ENCODE measurements at regions not wholly inside any gene's neighbourhood (a gene's known extent, or its start where the extent isn't known, plus 50 kb on each side); places are given as distances from the start of the nearest gene placed in this dataset.
A peak's percentile ranks its signal among the peaks of the same experiment; 100 is the strongest.

DNA sequence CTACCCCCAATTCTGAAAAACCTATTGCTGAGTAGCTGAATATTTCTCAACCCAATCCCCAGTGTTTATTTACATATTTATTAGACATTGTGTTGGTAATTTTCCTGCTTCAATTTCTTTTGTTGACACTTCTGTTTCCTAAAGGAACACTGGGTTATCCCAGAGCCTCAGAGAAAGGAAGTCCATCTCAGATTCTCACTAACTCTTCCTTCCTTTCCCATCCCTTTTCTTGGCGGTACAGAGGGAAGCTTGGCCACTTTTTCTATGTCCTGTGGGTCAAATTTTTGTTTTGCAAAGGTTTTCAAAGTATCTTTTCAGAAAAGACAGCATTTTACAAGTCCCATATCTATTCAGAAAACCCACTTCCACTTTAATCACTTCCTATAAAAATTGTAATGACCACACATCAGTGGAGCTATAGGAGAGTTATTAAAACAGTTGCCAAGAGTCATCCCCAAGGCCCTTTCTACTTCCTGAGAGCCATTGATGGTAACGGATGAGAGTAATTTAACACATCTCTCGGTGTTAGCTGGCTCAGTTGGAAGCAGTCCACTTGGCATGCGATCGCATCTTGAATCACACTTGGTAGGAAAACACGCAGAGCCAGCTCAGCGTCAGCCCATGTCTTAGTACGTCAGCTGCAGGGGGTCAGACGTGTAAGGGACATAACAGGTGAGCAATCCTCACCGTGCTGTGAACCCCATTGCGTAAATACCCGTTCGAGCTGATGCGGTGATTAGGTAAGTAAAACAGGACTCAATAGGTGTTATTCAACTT, 231.1 kb upstream of the ADARB2 start:
- DNase-seq: no peak

DNA sequence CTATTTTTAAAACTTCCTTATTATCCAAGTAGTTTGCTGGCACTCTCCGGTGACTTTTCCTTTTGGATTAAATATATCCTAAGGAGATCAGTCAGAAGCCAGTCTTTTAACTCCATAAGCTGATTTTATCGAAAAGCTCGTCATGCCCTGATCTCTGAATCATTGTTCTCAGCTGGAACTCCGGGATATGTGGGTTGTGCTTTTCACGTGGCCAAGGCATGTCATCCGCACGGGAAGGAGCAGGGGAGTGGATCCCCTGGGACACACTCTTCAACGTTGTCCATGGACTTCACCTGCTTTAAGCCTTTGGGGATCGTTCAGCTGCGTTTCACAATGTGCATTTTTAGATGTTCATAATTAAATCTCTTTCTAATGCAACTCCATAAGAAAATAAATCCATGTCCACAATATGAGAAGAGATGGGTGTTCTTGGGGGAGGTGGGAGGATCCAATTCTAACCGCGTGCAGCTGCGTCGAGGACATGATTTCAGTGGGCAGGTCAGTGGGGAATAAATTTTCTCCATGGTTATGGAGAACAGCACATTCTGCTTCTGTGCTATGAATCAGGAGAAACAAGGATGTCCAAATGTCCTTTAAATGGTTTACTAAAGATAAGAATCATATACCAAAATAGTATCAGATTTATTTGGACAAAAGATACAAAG, 229.5 kb upstream of the ADARB2 start:
- DNase-seq: no peak

DNA sequence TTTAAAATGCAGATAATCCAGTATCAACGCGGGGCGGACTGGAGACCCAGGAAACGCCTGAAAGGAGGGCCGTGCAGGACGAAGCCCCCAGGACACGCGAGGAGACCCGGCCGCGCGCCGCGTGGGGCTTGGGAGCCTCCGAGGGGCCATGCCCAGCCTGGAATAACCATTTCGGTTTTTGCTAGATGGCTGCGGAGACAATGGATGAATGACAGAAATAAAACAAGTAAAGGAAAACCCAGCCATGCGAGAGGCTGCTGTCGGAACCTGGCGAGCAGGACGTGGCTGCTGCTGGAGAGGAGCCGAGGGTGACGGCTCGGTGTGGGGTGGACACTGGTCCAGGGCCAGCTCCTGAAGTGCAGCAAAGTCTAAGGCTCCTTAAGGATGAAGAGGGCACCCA, 227.2 kb upstream of the ADARB2 start:
- no peak for DNase-seq

DNA sequence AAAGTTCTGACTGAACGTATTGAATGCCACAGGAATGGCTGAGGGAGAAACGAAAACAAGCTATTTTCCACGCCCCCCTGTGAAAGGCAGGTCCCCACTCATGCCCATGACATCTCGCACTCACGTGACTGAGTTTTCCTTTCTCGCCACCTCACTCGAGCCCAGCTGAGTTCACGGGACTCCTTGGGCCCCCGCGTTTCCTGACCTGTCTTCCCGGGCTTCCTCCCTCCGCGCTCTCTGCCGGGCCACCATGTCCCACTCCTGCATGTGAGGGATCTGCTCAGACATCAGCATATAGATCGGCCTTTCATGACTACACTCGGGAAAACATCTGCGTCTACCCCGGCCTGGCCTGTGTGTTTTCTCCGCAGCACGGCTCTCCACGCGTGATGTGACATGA, 226.0 kb upstream of the ADARB2 start:
- DNase-seq: no peak

DNA sequence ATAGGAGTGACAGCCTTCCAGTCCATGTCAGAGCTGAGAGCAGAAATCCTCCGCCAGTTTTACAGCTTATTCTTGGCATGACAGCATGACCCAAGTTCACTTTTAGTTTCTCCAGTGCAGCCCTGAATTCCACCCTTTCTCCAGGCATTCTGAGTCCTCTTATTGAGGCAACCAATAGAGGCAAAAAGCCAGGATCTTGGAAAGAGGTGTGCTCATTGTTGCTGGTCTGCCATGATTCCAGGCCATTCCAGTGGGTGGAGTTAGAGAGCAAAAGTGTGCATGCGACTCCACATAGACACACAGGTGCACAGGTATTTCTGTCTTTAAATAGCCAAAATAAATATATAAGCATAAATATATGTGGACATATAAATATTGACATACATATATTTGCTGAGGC, 224.7 kb upstream of the ADARB2 start:
- no peak for DNase-seq

DNA sequence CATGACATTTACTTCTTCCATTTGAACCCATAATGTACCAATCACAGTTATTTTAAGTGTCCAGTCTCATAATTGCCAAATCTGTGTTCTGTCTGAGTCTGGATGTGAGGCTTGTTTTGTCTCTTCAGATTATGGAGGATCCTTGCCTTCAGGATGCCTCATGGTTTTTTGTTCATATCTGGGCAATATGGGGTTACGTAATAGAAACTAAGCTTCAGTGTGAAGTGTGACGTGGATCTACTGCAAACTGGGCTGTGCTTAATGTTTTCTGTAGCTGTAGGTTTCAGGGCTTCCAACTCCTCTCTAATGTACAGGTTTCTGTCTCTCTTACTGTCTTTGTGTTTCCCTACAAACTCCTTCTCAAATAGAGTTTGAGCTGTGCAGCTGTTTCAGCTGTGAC, 223.7 kb upstream of the ADARB2 start:
- DNase-seq: no peak

DNA sequence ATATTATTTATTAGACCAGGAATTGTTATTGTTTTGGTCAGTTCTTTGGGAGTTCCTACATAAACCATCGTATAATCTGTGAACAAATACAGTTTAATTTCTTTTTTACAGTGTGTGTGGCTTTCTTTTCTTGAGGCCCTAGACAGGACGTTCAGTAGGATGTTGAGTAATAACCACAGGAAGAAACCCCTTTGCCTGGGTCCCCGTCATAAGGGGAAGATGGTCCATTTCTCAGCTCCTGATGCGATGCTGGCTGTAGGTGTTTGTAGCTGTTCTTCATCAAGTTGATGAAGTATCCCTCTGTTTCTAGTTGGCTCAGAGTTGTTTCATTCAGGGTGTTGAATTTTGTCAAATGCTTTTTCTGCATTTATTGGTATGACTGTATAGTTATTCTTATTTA, 219.7 kb upstream of the ADARB2 start:
- no peak for DNase-seq

DNA sequence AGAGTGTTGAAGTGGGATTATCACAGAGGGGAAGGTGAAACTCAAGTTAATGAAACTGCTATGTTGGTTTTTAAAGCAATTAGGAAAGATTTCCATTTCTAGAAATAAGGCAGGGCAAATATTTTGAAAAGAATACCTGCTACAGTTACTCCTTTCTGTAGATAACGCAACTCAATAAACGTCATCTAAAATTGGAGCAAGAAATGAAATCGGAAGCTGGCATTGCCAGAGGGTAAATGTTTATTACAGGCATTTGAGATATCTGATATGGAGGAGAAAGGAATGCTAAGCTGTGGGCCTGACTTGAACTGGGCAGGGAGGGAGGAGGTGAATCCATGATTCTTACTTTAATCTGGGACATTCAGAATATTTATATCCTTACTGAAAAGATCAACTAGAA, 217.0 kb upstream of the ADARB2 start:
- no peak for DNase-seq

DNA sequence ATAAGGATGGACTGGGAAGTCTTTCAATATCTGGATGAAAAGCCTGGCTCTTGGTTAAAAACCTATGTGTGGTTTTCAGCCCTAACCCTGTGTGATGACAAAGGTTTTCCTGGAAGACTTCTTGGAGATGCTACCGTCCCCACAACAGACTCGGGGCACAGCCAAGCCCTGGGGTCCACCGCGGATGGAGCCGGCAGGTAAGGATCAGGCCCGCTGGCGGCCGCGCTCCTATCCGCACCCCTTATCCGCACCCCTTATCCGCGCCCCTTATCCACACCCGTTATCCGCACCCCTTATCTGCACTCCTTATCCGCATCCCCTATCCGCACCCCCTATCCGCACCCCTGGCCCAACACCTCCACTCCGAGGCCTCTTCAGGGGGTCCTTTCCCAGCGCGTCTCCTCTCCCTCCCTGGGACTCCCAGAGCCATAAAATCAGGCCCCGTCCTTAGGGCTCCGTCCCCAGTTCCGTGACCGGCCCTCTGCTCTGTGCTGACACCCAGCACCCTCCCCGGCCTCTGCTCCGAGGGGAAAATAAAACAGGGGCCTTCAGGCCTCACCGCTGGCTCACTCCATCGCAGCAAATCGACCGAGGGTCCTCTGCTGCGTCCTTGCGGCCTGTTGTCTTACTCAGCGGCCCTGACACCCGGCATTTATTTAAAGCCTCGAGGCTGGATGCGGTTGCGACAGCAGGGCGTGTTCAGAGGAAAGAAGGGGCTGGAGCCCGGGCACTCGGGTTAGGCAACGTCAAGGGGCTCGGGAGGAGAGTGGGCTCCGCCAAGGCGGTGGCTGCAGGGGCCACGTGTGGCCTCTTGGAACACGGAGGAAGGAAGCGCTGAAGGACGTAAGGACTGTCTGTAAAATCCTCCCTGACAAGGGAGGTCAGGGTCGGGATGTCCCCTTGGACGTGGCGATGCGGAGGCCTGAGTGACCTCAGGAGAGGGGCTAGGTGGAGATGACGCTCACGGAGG, 215.1 kb upstream of the ADARB2 start:
- DNase-seq: no peak

DNA sequence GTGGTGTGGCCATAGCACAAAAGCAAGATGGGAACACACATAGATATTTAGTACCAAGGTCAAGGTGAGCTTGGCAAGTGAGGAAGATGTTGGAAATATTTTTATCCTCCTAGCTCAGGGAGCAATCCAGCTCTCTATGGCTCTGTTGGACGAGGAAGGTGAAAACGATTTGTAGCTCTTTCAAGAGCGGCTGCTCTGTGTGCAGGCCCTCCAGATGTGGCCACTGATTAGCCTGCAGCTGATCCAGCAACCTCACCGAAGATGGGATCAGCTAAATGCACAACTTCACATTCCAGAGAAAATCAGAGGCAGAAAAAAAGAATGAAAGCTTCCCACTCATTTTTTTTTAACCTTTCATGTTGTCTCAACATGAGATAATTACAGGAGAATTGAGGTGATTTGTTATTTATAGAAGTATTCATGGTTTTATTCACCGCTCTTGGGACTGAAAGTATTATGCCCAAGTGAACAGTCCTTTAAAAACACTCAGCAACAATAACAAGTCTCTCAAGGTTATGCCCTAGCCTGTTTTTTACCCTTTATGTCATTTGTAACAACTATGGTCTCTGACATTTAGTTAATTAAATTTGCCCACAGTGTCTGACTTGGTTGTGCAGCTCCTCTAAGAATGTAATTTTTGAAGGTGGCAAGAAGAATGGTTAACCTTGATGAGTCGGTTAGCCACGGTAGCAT, 213.6 kb upstream of the ADARB2 start:
- no peak for DNase-seq

DNA sequence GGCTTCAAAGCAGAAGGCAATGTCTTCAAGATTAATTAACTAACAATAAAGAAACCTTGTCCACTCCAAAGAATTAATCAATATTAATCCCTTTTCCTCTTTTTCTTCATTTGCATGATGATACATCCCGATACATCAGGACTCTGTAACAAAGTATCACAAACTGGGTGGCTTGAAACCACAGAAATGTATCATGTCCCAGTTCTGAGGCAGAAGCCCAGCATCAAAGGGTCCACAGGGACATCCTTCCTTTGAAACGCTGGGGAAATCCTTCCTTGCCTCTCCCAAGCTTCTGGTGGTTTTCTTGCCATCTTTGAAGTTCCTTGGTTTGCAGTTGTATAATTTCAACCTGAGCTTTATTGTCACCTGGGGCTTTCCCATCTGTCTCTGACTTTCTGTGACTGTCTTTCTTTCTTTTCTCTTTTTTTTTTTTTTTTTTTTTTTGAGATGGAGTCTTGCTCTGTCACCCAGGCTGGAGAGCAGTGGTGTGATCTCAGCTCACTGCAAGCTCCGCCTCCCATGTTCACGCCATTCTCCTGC, 210.2 kb upstream of the ADARB2 start:
- no peak for DNase-seq

DNA sequence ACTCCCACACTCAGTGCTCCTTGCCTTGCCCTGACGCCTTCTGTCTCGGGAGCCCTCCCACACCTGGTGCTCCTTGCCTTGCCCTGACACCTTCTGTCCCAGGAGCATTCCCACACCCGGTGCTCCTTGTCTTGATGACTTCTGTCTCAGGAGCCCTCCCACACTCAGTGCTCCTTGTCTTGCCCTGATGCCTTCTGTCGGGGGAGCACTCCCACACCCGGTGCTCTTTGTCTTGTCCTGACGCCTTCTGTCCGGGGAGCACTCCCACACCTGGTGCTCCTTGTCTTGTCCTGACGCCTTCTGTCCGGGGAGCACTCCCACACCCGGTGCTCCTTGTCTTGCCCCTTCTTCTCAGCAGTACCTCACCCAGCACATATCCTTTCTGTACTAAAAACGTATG, 207.2 kb upstream of the ADARB2 start:
- no peak for DNase-seq

DNA sequence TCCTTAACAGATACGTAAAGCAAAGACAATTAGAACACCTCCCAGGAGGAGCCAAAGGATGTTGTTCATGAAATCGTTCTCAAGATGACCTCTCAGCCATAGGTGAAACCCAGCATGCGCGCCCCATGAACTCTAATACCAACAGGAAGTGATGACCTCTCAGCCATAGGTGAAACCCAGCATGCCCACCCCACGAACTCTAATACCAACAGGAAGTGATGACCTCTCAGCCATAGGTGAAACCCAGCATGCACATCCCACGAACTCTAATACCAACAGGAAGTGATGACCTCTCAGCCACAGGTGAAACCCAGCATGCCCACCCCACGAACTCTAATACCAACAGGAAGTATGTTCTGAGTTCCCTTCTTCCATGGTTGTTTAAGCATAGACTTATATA, 205.2 kb upstream of the ADARB2 start:
- DNase-seq: no peak

DNA sequence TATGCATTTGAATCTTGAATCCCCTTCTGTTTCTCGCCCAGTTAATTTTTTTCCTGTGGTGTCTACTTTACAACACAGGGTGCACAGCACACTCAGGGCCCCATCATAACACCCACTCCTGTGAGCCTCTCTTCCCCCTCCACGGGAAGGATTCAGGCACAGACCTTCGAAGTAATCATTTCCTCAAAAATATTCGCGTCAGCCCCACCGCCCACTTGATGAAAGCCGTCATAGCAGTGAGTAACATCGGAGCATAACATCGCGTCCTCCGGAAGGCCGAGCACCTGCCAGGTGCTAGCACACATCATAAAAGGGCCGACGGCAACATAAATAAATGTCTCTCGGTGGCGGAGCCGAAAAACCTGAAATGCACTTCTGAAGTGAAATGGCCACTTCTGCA, 201.7 kb upstream of the ADARB2 start:
- peak; percentile 62 to 89 for DNase-seq

DNA sequence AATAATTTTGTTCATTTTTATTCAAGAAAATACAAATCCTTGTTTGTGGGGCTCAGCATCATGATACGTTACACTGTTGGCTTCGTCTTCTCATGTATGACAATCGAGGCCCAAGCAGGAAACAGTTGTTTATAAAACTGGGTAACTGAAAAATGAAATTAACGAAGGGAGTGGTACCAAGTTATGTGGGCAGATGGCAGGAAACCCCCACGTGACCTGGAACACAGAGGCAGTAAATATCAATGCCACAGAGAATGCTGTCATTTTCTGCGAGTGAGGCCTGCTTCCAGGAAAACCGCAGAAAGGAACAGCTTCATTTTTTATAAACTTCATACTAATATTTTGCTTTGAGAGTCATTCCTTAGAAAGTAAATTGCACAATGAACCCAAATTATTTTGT, 201.0 kb upstream of the ADARB2 start:
- DNase-seq: peak; percentile 39 to 77

DNA sequence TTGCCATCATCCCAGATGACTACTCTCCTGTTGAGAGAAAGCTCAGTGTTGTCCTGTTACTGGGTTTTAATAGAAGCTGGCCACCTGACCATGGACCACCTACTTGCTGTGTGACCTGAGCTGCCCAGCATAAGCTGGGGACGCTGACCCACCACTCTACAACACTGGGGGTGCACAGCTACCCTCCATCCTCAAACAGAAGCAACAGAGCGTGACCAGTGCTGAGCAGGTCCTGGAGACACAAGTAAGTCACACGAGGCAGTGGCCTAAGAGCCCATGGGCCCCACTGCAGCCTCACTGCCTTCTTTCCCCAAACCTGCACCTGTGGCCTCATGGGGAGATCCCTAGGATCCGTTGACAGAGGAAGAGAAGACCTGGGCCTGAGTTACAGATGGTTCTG, 198.6 kb upstream of the ADARB2 start:
- no peak for DNase-seq

DNA sequence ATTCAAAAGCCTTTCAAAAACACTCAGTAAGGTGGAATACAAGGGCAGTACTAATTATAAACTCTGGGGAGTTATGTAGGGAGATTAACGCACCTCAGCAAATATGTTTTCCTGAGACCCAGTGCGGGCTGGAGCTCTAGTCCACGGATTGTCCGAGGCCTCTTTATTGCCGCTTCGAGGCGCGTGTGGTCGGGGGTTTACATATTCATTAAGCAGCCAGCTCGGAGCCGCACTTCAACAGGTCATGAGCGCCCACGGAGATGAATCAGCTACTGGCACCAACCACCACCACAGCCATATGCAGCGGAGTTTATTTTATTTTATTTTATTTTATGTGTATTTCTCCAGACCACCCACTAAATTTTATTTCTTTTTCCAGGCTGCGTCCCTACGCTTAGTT, 195.9 kb upstream of the ADARB2 start:
- no peak for DNase-seq

DNA sequence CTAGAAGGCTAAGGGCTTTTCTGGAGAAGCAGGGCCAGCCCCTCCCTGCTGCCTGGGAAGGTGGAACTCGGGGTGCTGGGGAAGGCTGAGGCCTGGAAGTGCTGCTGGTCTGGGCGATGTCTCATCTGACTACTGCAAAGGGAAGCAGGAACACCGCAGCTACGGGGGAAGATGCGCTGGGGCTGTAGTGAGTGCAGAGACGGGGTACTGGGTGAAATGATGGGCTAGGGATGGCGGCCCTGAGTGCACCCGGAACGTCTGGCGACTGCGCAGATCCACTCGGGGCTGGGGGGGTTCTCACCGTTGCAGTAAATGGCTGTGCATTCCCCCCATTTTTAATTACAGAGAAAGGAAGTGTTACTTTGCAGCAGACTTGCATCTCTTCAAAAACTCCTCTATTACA, 195.4 kb upstream of the ADARB2 start:
- DNase-seq: no peak

DNA sequence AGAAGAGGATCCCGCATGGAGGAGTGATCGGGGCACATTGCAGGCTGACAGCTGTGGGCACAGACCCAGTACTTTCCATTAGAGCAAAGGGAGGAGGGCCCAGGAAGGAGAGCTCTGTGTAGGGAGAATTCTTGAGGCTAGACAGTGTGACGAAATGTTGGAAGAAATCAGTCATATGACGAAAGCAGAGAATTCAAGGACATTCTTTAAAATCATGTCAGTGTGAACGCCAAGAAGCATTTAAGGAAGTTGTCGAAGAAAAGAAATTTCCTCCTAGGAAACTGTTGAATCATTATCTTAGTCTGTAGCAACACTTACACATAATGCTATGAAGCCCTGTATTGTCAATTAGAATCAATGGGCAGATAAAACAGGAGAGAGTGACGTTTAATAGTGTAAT, 191.3 kb upstream of the ADARB2 start:
- DNase-seq: no peak

DNA sequence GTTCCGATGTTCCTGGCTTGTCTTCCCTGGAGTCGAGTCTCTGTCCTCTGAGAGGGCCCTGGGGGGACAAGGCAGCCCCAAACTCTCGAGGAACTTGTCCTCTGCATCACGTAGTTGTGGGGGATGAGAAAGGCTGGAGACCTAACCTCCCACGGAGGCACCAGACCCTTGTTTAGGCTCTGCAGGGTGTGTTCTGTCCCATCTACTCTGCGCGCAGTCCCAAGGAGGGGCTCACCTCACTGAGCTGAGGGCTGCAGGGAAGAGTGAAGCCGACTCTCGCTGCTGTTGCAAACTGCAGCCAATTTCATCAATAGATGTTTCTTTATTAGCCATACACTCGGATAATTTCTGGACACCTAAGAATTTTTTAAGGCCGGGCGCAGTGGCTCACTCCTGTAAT, 186.7 kb upstream of the ADARB2 start:
- DNase-seq: no peak

DNA sequence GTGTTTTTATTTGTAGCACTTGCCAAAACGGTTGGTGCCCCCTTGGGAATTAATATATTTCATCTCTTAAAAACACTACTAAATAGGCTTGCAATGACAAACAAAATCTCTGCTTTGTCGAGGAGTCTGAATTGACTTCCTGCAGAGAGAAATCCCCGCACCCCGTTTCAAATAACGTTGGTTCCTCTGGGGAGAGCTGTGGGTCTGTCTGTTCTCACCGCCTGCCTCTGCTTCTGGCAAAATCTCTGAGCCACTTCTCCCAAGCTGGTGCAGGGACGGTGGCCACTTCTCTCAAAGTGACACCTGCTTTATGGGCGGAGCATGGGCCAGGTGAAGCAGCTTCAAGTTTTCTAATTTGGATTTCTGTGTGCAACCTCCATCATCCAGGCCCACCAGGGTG, 186.3 kb upstream of the ADARB2 start:
- no peak for DNase-seq

DNA sequence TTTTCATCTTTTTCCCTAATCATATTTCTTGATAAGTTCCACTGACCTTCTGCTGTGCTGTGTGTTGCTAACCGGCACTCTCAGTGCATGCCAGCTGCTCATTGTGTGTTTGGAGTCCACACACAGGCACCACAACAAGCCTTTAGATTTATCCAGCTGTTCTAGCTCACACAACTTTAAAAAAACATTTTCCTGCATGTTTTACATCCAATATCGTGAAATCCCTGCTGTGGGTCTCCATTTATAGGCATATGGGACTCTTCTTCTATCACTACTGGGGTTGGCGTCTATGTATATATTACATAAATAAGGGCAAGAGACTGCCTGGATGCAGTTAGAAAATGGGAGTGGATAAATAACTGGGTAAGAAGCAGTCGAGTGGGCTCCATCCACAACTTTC, 183.6 kb upstream of the ADARB2 start:
- no peak for DNase-seq

DNA sequence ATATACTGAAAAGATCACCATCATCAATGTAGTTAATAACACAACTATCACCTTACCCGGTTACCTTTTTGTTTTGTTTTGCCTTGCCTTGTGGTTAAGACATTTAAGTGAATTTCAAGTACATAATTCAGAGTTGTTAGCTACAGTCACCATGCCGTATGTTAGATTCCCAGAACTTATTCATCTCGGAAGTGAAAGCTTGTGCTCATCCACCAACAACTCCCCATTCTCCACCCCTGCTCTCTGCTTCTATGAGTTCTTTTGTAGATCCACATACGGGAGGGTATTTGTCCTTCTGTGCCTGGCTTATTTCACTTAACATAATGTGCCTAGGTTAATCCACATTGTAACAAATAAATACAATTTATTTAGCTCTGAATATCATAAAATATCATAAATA, 182.8 kb upstream of the ADARB2 start:
- no peak for DNase-seq

Data from stimulated activated CD4-positive, alpha-beta T cell treated with anti-CD3 and anti-CD28 coated beads, Interleukin-4, amount 100 ng/mL, for 4 hours (primary cell).